ENCODE measurements at regions not wholly inside any gene's neighbourhood (a gene's known extent, or its start where the extent isn't known, plus 50 kb on each side); places are given as distances from the start of the nearest gene placed in this dataset.

DNA sequence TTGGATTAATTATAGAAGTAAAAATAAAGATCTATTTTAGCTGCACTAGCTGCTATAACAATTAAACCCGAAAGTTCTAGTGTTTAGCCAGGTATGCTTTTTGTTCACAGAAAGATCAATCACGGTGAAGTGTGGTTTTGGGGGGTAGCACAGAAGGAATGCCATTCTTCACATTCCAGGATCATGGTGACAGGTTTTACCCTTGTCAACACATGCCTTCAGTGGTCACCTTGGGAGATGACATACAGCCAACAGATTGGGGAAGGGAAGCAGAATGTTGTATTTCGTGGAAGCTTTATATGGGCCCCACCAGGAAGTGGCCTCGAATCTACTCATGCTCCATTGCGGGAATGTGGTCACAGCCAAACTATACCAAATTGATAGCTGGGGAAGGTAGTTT lies 753.6 kb downstream of the RAPGEF2 start:
- TF ChIP-seq CTCF (IDR thresholded peaks at IDR 0.05), result no peak
- no peak for TF ChIP-seq POLR2A (IDR thresholded peaks at IDR 0.05)
- TF ChIP-seq POLR2AphosphoS5 (IDR thresholded peaks at IDR 0.05), result no peak
- TF ChIP-seq EP300 (IDR thresholded peaks at IDR 0.05), result no peak

All from sigmoid colon (tissue), 4 donors.